ENCODE measurements at regions not wholly inside any gene's neighbourhood (a gene's known extent, or its start where the extent isn't known, plus 50 kb on each side); places are given as distances from the start of the nearest gene placed in this dataset.

GRCh38 chr6:134787261-134787877 is 162.5 kb downstream of the ALDH8A1 start:
- H3K4me3 ChIP-seq (replicated peaks; ENCODE audit: low read depth, low read length), result no peak overlapping the region
- peak; percentile 58 for DNase-seq (ENCODE audit: low read depth)
- no peak for TF ChIP-seq CTCF (IDR thresholded peaks at IDR 0.05; ENCODE audit: low read length, missing control alignments)

GRCh38 chr6:134784336-134784735 is 165.6 kb downstream of the ALDH8A1 start:
- H3K4me3 ChIP-seq (replicated peaks; ENCODE audit: low read depth, low read length), result no peak overlapping the region
- no peak for TF ChIP-seq CTCF (IDR thresholded peaks at IDR 0.05; ENCODE audit: low read length, missing control alignments)
- DNase-seq (ENCODE audit: low read depth), result no peak

GRCh38 chr6:134778431-134778830 is 171.5 kb downstream of the ALDH8A1 start:
- no peak overlapping the region for H3K4me3 ChIP-seq (replicated peaks; ENCODE audit: low read depth, low read length)
- DNase-seq (ENCODE audit: low read depth), result no peak
- no peak for TF ChIP-seq CTCF (IDR thresholded peaks at IDR 0.05; ENCODE audit: low read length, missing control alignments)

GRCh38 chr6:134774201-134774638 is 175.7 kb downstream of the ALDH8A1 start:
- peak; percentile 77 for DNase-seq (ENCODE audit: low read depth)
- no peak overlapping the region for H3K4me3 ChIP-seq (replicated peaks; ENCODE audit: low read depth, low read length)
- TF ChIP-seq CTCF (IDR thresholded peaks at IDR 0.05; ENCODE audit: low read length, missing control alignments), result no peak

- no peak overlapping the region for H3K4me3 ChIP-seq (replicated peaks; ENCODE audit: low read depth, low read length)
- no peak for DNase-seq (ENCODE audit: low read depth)
- no peak for TF ChIP-seq CTCF (IDR thresholded peaks at IDR 0.05; ENCODE audit: low read length, missing control alignments)
Observed at GRCh38 chr6:134772671-134773360, 177.1 kb downstream of the ALDH8A1 start.

- no peak for DNase-seq (ENCODE audit: low read depth)
- H3K4me3 ChIP-seq (replicated peaks; ENCODE audit: low read depth, low read length), result no peak overlapping the region
- no peak for TF ChIP-seq CTCF (IDR thresholded peaks at IDR 0.05; ENCODE audit: low read length, missing control alignments)
Observed at GRCh38 chr6:134768931-134769330, 181.0 kb downstream of the ALDH8A1 start.

- DNase-seq (ENCODE audit: low read depth), result no peak
- no peak for TF ChIP-seq CTCF (IDR thresholded peaks at IDR 0.05; ENCODE audit: low read length, missing control alignments)
- no peak overlapping the region for H3K4me3 ChIP-seq (replicated peaks; ENCODE audit: low read depth, low read length)
Observed at GRCh38 chr6:134766497-134766896, 183.4 kb downstream of the ALDH8A1 start.
